Superior temporal gyrus (tissue), 1 donor: ENCODE measurements at regions not wholly inside any gene's neighbourhood (a gene's known extent, or its start where the extent isn't known, plus 50 kb on each side); places are given as distances from the start of the nearest gene placed in this dataset.

ENCODE experiments used
- DNase-seq: peaks from one replicate; pipeline ENCODE4 v3.0.0-alpha.2; 2016; ENCODE audit errors: extremely low spot score

GRCh38 chr4:11774346-11774745, 345.7 kb upstream of the HS3ST1 start:
- DNase-seq: no peak

DNA sequence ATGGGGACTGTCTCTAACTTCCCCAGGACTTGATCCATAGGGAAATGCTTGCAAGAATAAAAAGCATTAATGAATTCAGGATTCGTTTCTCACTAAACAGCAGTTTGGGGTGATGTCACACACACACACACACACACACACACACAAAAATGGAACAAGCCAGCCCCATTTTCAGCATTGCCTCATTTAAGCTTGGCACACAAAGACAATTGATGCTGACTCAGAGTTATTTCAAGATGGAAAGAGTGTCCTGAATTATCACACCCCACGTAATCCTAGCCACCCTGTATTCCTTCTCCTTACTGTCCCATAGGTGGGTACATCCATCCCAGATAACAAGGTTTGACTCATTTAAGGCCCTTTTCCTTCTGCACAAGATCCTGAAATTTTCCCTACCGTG, 345.1 kb upstream of the HS3ST1 start:
- no peak for DNase-seq

DNA sequence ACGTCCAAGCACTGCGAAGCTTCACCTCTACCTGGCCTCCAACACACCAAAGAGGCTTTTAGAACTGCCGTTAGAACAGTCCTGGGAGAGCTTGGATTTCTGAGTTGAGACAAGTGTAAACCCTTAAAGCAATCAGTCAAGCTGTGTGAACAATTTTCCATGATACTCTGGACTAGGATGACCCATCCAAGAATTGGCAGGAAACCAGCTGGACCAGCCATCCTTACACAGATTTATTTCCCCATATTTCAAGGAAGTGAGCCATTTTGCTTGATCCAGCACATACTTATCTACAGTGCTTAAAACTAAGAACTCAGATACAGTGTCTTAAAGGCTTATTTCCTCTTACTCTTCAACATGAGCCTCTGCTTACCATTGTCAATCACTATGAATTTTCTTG, 340.7 kb upstream of the HS3ST1 start:
- no peak for DNase-seq

DNA sequence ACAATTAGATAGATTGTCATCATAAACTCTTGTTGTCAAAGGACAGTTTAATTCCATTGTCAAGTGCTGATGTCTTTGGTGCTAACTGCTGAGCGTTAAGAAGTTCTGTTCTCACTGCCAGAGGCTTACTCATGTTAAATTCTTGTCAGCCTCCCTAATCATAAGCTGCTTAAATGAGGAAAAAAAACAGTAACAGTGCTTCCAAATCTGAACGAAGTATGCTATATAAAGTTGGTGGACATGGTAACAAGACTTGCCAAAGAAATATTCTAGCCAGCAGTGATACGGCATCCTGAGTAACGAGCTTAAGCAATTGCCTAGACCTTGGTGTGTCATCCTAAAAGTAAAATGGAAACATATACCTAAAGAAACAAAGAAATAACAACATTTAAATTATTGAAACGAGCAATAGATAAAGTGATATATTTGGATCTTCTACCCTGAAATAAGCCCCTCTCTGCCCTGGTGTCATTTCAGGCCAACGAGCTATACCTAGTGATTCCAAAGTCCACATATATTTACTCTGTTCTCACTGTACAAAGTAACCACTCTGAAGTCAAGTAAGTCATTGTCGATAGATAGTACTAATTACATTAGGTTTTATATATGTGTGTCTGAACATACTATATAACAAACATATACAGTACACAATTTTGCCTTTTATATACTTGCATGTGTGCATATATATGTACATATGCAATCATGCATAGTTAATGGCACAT, 339.7 kb upstream of the HS3ST1 start:
- DNase-seq: no peak

DNA sequence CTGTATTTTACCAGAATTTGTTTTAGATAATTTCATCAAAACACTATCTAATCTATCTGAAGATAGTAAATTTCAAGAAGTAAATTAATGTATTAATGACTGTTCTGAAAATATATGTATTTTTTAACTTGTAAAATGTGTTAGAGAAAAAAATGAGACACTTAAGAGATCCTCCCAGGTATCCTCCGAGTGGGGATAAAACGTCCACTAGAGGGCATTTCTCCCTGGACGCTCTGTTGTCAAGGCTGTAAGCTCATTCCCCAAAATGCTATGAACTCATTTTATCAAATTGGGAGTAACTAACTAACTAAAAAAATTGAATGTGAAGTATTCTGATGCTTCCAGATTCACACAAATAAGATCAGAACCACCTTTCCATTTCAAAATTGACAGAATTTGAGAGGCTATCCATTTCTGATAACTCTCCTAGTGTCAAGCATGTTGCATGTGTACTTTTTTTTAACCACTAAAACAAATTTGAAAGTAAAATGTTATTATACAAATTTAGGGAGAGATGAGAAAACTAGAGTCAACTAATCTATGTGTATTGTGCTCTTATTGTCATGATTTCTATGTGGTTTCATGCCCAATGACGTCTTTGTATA, 337.3 kb upstream of the HS3ST1 start:
- peak; percentile 73 for DNase-seq

GRCh38 chr4:11748164-11748872, 319.6 kb upstream of the HS3ST1 start:
- DNase-seq: no peak

DNA sequence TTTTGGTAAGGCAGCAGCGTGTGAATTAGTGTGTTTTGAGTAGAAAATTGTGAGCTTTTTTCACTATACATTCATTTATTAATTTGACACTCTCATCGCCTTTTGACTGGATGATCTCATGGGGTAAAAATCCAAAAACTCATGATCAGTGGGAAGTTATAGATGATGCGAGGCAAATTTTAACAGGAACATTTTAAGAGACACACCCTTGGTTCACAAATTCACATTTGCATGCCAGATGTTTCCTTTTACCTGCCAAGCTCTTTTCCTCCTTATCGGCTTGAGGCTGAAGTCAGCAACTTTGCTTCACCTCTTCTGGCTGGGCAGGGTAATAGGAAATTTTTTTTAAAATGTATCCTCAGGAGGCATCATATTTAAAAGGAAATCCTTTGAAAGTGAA, 318.0 kb upstream of the HS3ST1 start:
- no peak for DNase-seq

DNA sequence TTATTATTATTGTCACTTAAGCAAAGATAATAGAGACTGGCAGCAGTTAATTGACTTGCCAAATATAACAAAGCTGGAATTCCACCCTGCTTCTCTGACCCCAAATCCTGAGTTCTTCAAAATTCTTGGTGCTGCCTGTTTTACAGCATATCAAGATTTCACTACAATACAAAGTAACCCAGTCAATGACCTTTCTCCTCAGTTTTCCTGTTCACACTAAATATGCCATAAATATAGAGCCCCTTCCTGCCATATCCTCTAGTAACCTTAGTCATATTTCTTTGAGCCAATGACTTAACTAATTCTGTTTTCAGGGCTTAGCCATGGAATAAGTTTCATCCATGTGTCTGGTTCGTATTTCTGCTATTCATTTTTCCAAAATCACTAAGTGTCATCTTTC, 315.3 kb upstream of the HS3ST1 start:
- DNase-seq: no peak

- DNase-seq: no peak
Observed at GRCh38 chr4:11743236-11743635, 314.5 kb upstream of the HS3ST1 start.

DNA sequence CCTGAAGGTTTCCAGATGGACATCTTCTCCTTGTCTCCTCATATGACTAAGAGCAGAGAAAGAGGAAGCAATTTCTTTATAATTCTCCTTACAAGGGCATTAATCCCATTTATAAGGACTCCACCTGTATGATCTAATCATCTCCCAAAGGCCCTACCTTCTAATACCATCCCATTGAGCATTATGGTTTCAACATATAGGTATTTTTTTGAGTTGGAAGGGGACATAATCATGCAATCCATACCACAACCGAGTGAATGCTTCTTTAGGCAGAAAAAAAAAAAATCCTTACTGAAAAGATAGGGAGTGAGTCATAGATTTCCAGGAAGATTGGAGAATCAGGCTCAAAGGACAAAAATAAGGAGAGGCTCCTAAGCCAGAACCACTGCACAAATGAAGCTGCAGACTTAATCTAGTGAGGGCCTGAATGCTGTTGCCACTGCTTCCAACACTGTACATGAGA, 312.5 kb upstream of the HS3ST1 start:
- no peak for DNase-seq

DNA sequence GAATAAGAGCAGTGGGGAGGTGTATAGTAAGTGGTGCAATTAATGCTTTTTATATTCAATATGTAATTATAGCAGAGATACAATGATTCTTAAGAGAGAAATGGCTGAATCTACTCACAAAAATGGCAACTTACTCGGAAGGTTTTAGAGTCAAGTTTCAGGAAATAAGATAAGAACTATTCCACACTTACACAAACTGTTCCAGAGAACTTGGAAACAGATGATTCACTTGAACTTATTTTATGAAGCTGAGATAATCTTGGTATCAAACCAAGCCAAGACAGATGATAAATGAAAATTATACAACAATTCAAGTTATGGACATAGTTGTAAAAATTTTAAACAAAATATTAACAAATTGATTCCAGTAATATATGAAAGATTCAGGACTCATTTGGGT, 311.3 kb upstream of the HS3ST1 start:
- DNase-seq: peak; percentile 22

DNA sequence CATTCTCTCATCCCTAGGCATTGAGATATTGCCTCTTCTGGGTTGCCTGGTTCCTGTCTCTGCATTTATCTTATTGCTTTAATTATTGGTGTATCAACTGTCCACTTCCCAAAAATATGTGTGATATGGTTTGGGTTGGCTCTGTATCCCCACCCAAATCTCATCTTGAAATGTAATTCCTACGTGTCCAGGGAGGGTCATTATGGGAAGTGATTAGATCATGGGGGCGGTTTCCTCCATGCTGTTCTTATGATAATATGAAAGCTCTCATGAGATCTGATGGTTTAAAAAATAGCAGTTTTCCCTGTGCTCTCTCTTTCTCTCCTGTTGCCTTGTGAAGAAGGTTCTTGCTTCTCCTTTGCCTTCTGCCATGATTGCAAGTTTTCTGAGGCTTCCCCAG, 308.3 kb upstream of the HS3ST1 start:
- DNase-seq: no peak

DNA sequence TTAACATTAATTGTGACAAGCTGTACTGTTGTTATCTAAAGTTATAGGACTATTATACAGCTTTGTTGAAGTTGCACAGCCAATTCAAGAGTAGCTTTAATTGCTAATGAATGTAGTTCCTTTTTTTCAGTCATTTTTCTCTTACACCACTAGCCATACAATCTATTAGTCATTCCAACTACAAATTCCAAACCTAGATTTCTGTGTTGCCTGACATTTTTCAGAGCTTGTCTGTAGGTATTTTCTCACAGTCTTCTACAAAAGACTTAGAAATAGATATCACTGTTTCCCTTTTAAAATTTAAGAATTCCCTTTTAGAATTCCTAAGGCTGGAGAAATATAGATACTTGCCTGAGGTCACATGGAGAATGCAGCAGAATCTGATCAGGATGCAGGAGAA, 307.0 kb upstream of the HS3ST1 start:
- DNase-seq: no peak

DNA sequence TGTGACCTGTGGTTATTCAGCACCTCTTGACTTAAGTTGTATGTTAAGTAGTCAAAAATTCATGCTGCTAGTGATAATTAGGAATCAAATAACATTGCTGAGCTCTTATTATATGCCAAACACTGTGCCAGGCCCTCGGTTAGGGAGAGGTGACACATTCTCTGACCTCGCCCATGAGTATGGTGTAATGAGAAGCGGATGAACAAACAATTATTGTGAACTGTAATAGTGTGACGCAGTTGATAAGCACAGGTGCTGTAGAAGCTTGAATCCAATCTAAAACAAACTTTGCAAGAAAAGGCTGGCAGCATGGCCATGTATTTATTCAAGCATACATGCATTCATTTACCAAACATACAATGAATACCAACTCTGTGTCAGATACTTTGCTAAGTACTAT, 303.5 kb upstream of the HS3ST1 start:
- DNase-seq: no peak

- DNase-seq: no peak
Observed at GRCh38 chr4:11730545-11730944, 301.9 kb upstream of the HS3ST1 start.

- DNase-seq: no peak
Observed at GRCh38 chr4:11729548-11729947, 300.9 kb upstream of the HS3ST1 start.

- DNase-seq: no peak
Observed at GRCh38 chr4:11727903-11728564, 299.3 kb upstream of the HS3ST1 start.

- no peak for DNase-seq
Observed at GRCh38 chr4:11724731-11725130, 296.0 kb upstream of the HS3ST1 start.

DNA sequence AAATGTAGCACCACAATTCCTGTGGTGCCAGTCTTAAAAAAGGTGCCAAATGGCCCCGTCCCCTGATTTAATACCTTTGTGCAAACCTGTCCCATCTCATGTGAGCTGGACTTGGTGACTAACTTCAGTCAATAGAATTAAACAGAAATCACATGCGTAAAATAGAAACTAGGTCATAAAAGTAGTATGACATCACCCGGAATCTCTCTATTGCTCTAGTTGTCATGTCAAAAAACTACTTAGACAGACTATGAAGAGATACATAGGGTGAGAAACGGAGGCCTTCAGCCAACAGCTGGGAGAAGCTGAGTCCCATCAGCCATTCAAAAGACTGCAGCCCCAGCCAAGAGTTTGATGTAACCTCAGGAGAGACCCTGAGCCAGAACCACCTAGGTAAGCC, 293.5 kb upstream of the HS3ST1 start:
- DNase-seq: no peak

DNA sequence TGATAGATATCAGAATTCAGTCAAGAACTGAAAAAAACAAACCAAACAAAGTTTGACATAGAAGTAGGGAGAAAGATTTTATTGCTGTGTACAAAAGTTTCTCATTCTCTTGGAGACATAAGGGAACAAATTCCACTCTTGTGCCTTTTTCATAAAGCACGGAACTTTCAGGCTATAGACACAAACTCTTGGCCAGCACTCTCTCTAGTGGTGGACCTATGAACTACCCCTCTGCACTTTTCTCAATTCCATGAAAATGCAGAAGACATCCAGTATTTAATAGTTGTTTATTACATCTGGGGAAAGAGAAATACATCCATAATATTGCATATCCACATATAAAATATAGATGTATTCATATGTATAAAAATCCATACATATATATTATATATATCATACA, 291.6 kb upstream of the HS3ST1 start:
- peak; percentile 53 for DNase-seq

GRCh38 chr4:11719879-11720278, 291.2 kb upstream of the HS3ST1 start:
- DNase-seq: no peak

DNA sequence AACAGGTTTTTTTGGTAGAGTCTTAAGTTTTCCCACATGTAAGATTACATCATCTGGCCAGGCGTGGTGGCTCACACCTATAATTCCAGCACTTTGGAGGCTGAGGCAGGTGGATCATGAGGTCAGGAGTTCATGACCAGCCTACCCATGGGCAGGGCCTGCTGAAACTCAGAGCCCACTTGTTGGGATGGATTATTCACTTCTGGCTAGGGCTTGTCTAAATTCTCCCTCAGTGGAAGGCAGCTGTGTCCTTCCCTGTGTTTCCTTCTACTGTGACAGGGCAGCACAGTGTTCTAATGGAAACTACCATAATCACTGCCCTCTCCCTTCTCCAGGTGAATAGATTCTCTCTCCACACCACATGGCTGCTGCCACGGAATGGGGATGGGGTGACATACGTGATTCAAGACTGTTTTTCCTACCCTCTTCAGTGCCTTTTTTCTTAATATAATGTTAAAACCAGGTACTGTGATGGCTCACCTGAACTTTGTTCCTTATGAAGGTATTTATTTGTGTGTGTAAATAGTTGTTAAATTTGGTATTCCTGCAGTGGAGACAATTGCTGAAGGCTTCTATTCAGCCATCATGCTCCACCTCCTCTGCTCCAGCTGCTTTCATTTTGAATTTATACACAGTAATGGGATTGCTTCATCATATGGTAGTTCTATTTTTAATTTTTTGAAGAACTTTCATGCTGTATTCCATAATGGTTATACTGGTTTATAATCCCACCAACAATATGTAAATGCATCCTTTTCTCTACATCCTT, 287.2 kb upstream of the HS3ST1 start:
- no peak for DNase-seq
